RPMI8226 (cell line): ENCODE measurements at regions not wholly inside any gene's neighbourhood (a gene's known extent, or its start where the extent isn't known, plus 50 kb on each side); places are given as distances from the start of the nearest gene placed in this dataset.
"Not testable (repeated sequence)": the region's sequence is repeated elsewhere in the genome, so short reads cannot be mapped to it uniquely, and the experiment has no call there.

Experiments used
- DNase-seq: peaks from one replicate; pipeline ENCODE4 v3.0.0-alpha.2; 2015

DNA sequence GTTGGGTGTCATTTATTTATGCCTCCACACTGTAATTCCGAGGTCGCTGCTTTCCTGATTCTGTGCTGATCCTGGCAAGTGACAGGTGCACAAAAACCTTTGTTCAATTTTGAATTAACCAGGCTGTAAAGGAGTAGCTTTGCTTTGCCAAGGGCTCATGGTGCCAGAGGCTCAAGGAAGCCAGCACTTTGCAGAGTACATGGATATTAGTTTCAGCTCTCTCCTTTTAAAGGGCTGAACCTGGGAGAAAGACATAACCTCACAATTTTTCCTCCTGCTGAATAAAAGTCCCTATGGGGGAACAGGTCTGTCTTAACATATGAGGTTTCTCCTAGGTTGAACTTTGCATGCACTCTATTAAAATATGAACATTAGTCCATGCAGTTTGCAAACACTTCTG is 227.6 kb upstream of the WSB1 start:
- no peak for DNase-seq

DNA sequence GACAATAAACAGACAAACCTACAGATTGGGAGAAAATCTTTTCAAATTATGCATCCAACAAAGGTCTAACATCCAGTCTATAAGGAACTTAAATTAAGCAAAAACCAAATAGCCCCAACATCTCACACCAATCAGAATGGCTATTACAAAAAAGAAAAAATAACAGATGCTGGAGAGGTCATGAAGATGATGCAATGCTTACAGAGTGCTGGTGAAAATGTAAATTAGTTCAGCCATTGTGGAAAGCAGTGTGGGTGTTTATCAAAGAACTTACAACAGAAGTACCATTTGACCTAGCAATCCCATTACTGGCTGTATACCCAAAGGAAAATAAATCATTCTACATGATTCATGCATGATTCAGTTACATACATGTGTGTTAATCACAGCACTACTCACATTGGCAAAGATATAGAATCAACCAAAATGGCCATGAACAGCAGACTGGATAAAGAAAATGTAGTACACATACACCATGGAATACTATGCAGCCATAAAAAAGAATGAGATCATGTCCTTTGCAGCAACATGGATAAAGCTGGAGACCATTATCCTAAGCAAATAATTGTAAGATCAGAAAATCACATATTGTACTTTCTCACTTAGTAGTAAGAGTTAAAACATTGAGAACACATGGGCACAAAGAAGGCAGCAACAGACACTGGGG is 223.9 kb upstream of the WSB1 start:
- DNase-seq = no peak

DNA sequence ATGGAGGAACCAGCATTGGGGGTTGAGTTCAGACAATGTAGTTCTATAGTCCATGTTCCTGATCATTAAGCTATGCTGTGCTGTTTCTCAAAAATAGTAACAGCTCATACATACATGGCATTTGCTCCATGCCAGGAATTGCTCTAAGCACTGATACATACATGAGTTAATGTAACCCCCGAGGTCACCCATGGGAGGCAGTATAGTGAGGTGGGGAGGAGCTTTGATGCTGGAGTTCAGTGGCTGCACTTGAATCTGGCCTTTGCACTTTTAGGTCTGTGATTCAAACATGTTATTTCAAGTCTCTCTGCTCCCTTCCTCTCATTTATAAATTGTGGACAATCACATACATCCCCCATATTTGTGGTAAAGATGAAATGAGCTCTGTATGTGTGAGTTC is 223.1 kb upstream of the WSB1 start:
- DNase-seq = no peak

DNA sequence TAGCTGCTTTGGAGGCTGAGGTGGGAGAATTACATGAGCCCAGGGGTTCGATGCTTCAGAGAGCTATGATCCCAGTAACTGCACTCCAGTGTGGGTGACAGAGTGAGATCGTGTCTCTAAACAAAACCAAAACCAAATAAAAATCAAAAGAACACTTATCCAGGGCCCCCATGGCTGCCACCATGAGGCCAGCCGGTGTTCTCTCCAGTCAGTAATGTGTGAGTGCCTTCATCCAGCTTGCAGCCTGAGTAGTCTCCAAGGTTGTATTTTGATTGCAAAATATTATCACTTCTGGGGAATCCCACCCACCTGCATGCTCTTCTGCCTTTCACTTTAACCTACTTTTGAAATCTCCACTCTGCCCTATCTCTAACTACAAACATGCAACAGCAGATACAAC is 221.0 kb upstream of the WSB1 start:
- no peak for DNase-seq

DNA sequence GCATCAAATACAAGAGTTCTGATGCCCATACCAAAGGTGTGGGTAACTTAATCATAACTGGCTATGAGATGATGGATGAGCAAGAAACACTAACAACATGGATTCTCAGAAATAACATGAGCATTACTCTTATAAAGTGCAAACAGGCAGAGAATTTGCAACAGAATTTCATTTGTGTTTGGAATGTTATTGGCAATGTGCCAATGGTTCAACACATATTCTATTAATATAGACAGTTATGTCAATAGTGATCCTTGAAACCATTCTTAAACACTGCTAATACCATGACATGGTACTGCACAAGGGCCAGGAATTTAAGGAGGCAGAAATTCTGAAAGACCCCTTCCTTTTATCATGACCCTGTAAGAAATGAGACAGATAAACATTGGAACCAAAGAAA is 217.1 kb upstream of the WSB1 start:
- no peak for DNase-seq

DNA sequence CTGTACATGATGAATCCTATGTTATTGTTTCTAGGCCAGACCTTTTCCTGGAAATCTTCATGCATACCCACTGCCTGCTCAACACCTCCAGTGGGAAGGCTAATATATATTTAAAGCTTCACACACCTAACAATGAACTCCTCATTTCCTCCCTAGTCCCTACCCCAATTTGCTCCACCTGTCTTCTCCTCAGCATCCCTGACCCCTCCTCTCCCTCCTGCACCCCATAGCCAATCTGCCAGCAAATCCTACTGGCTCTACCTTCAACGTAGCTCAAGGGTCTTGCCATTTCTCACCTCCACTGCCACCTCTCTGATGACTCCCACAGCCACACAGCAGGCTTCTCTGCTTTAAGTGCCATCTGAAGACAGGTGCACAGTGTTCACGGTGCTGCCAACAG is 215.6 kb upstream of the WSB1 start:
- no peak for DNase-seq

DNA sequence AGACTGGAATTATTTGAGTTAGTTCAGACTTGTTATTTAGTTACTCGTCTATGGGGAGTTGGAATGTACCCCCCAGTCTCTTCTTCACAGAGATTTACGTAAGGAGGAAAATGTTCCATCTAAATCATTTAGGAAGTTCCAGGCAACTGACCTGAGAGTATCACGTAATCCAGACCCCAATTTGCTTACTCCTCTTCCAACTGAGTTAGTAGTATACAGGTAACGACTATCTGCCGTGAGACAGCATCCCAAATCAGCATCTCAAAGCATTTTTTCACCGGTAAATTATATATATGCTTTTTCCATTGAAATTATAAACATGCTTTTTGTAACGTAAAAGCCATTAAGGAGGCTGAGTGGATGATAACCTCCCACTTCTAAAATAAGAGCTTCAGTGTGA is 214.3 kb upstream of the WSB1 start:
- DNase-seq = no peak

DNA sequence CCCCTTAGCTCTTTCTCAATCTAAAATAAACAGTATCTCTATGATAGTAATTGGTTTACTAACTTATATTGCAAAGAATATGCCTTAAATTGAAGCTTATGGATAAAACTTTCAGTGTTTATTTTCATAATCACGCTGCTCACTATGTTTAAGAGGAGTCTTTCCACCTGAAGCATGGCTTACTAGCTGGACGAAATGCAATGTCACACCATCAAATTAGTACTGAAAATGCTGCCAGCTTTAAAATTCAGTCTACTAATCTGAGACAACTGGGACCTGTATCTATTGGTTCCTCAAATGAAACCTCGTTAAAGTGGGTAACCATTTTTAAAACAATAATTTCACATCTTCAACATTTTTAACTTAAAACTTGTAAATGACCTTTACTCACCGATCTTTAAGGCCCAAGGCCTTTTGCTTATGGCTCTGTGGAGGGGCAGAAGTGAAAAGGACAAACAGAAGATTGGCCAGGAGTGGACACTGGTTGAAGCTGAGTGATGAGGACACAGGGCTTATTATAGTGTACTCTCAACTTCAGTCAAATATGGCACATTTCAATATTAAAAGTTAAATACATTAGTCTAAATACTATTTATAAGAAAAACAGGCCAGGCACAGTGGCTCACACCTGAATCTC is 212.8 kb upstream of the WSB1 start:
- no peak for DNase-seq

DNA sequence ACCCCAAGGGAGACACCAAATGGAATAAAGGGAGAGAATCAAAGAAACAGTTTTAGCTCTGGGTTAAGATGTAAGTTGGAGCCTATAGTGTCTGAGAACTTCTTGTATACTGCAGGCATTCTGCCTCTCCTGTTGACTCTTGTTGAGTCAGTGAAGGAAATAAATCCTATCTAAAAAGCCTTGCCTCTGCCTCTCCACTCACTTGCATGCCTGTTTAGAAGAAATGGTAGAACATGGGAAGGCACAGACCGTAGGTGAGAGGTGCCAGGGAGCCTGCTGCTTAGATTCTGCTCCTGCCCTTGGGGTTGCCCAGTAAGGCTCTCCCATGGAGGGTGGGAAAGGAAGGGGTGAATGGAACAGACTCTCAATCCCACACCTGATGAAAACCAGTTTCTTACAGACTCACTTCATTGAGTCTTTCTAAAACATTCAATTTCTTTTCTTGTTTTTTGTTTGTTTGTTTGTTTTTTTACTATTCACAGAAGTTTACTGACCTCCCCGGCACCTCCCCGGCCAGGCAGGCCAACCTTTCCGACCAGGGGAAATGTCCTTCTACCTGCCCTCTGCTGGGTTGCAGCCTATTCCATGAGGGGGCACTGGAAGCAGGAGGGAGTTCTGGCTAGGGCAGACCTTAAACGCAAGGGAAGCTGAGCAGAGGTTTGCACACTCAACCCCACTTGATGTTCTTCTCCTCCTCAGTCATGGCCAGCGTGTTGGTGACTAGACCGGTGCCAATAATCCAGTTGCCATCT is 211.7 kb upstream of the WSB1 start:
- DNase-seq = no peak

DNA sequence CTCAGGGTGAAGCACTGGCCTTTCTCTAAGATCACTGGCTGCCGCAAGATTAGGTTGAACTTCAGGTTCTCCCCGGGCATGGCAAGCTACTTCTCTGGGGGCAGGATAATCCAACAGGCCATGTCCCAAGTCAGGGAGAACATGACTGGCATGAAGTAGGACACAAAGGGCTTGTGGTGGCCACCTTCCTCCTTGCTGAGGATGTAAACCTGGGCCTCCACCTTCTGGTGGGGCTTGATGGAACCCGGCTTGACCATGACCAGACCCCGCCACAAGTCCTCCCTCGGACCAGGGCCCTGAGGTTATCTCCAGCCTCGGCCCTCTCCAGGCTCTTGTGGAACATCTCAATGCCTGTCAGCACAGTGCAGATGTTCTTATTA is 211.1 kb upstream of the WSB1 start:
- DNase-seq = no peak

DNA sequence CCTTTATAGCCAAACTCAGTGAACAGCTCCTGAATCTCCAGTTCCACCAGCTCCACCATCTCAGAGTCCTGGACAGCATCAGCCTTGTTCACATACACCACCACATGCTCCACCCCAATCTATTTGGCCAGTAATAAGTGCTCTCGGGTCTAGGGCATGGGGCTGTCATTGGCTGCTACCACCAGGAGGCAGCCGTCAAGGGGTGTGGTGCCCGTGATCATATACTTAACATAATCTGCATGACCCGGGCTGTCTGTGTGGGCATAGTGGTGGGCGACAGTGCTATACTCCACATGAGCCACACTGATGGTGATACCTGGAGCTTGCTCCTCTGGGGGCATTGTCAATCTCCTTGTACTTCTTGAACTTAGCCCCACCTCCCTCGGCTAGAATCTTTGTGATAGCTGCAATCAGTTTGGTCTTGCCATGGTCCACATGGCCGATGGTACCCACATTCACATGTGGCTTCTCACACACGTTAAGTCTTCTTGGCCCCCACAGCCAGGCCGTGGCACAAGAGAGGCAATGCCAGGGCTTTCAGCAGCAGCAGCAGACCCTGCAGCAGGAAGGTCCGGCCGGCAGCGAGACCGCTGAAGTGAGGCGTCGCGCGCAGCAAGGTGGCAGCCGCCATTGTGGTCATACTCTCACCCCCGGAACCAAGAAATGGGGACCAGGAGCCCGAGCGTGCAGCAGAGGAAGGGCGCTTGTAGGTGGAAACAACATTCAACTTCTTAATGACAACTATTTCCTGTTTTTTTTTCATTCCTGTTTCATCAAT is 210.3 kb upstream of the WSB1 start:
- no peak for DNase-seq

DNA sequence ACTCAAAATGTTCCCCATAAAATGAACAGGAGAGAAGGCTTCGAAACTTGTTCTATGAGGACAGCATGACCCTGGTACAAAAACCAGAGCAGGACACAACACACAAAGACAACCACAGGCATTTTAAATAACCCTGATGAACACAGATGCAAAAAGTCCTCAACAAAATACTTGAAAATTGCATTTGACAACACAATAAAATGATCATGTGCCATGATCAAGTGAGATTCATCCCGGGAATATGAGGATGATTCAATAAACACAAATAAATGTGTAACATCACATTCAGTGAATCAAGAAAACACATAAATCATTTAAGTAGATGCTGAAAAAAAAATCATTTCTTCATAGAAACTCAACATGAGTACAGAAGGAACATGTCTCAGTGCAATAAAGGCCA is 208.4 kb upstream of the WSB1 start:
- DNase-seq = no peak

DNA sequence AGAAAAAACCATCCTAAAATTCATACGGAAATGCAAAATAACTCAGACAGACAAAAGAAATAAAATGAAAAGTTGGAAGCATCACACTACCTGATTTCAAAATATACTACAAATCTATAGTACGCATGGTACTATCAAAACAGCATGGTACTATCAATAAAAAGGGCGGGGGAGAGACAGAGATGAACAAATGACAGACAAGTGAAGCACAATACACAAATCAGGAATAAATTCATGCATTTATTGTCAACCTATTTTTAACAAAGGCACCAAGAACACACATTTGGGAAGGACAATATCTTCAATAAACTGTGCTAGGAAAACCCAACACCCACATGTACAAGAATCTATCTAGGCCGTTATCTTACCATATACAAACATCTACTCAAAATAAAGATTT is 207.4 kb upstream of the WSB1 start:
- DNase-seq = no peak

DNA sequence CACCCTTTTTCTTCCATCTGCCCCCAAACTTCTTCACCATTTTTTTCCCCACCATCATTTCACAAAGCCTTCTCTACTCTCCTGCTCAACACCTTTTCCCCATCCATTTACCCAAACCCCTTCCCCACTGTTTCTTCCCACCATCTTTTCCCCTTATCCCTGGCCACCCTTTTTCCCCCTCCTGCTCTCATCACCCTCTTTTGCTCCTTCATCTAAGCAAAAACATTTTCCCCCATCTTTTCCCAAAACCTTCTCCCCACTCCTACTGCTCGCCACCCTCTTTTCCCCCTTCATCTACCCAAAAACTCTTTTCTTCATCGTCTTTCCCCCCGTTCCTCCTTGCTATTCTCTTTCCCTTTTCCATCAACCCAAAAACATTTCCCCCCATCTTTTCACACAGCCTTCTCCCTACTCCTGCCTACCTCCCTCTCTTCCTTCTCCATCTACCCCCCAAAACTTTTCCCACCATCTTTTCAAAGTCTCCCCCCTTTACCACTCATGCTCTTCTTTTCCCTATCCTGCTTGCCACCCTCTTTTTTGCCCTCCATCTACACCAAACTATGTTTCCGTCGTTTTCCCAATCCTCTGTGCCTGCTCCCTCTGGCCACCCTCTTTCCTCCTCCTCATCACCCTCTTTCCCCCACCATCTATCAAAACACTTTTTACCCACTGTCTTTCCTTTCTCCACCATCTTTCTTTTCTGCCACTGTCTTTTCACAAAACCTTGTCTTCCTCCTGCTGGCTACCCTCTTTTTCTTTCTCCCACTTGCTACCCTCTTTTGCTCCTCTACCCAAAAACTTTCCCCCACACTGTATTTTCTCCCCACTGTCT is 205.8 kb upstream of the WSB1 start:
- DNase-seq = no peak

DNA sequence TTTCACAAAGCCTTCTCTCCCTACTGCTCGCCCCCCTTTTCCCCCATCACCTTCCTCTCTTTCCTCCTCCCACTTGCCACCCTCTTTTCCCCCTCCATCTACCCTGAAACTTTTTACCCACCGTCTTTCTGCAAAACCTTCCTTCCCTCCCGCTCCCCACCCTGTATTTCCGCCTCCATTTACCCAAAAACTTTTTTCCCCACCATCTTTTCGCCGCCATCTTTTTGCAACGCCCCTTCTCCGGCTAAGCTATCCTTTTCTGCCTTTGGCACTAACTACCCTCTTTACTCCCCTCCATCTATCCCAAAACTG is 205.2 kb upstream of the WSB1 start:
- DNase-seq = no peak

DNA sequence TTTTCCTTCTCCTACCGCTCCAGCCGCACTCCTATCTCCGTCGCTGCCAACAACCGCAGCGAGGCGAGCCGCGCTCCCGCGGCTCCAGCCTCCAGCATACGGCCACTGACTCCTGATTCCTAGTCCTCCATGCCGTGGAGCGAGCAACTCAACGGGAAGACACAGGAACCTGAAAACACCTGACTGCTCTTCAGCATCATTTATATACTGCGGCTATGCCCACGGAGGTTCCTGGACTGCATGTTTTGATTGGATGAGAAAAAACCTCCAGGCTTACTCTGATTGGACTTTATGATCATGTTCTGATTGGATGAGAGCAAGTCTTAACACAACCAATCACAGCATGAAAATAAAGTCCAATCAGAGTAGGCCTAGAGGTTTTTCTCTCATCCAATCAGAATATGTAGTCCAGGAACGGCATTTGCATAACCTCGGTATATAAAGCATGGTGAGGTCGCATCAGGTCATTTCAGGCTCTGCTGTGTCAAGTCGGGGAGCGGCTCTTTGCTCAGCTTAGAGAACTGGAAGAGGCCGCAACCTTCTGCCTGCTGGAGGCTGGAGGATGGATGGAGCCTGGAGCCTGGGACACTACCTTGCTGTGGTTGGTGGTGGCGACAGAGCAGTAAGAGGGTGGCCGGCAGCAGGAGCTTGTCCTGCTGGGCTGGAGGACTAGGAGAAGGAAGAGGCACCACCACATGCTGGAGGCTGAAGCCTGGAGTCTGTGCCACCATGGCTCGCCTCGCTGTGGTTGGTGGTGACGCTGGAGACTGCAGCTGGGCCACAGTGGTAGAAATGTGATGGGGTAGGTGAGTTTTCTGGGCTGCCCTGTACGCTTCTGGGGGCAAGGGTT is 204.6 kb upstream of the WSB1 start:
- not testable (repeated sequence) for DNase-seq

DNA sequence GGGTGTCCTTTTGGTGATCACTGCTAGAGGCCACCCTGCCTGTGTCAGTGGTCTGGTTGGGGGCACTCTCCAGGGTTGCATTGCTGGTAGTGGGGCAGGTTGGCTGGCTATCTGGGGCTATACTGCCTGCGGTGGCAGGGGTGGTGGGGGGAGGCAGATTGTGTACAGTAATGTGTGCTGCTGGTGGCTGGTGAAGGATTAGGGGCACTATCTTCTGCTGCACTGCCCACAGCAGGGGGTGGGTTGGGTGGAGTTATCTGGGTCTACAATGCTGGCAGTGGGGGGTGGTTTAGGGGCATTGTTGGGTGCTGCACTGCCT is 204.0 kb upstream of the WSB1 start:
- DNase-seq = no peak

DNA sequence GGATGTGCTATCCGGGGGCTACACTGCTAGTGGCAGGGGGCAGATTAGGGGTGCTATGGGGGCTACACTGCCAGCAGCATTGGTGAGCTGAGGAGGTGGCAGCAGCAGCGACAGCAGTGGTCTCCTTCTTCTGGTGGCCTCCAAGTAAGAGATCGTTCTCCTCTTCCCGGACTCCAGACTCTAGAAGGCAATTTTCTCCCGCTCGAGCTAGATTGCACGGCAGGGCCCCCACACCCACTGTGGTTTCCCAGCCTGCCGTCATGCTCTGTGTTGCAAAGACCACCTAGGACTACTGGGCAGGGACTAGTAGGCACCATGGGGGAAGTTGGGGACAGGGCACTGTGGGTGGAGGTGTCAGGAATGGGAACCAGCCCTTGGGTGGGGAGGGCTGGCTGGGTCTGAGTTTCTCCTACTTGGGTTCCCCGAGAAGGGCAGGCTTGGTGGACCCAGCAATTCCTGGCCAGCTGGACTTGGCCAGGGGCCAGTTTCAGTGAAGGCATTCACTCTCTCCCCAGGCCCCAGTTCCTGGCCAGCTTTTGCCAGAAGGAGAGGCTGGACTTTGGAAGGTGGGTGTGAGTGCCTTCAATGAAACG is 203.4 kb upstream of the WSB1 start:
- not testable (repeated sequence) for DNase-seq

DNA sequence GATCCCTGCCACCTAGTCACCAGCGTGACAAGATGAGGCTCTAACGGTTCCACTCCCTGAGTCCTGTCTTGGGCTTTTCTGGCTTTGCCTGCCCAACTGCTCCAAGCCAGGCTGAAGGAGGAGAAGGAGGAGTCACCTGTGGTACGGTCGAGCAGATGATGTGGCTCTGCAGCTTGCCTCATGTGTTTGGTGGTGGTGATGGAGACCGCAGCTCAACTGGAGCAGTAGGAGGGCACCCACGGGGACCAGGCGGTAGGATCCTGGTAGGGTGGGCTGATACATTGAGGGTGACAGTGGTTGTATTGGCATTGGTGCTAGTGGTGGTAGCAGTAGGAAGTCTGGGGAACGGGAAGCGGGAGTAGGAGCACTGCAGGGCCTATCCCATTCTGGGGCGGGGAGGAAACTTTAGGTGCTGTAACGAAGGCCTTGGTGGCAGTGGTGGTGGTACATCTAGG is 202.8 kb upstream of the WSB1 start:
- DNase-seq = no peak

DNA sequence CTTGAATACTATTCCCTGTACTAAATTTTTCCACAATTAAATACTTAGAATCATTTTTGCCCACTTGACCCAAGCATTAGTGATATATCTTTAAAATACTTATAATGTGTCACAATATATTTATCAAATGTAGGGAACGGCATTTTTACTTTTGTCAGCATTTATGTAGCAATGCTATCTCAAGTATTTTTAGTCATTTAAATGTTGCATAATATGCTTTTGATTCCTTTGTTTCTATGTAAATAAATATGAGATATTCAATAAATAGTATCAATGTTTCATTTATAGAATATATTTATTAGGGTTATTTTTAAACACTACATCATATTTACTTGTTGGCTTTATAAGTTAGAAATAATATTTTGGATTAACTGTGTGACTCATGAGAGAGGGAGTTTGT is 199.7 kb upstream of the WSB1 start:
- not testable (repeated sequence) for DNase-seq

DNA sequence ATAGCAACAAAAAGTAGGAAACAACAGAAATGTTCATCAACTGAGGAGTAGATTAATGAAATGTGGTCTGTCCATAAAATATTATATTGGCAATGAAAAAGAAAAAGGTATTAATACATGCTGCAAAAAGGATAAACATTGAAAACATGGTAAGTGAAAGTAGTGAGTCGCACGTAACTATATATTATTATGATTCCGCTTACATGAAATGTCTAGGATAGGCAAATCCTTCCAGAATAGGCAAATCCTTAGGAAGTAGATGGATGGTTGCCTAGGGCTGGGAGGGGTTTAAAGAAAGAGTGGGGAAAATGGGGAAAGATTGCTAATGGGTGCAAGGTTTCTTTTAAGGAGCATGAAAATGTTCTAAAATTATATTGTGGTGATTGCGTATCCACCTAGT is 198.1 kb upstream of the WSB1 start:
- not testable (repeated sequence) for DNase-seq

DNA sequence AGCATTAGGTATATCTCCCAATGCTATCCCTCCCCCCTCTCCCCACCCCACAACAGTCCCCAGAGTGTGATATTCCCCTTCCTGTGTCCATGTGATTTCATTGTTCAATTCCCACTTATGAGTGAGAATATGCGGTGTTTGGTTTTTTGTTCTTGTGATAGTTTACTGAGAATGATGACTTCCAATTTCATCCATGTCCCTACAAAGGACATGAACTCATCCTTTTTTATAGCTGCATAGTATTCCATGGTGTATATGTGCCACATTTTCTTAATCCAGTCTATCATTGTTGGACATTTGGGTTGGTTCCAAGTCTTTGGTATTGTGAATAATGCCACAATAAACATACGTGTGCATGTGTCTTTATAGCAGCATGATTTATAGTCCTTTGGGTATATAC is 194.6 kb upstream of the WSB1 start:
- not testable (repeated sequence) for DNase-seq
